ENCODE measurements at regions not wholly inside any gene's neighbourhood (a gene's known extent, or its start where the extent isn't known, plus 50 kb on each side); places are given as distances from the start of the nearest gene placed in this dataset.

- TF ChIP-seq CTCF (IDR thresholded peaks at IDR 0.05) (no peak), POLR2A (IDR thresholded peaks at IDR 0.05) (no peak)
Measured at GRCh38 chr16:86092586-86093480, 193.9 kb downstream of the IRF8 start.

Measured in lower leg skin (tissue), 3 donors.